ENCODE measurements at regions not wholly inside any gene's neighbourhood (a gene's known extent, or its start where the extent isn't known, plus 50 kb on each side); places are given as distances from the start of the nearest gene placed in this dataset.

GRCh38 chr10:131762789-131763696 lies 137.8 kb upstream of the PPP2R2D start:
- TF ChIP-seq, protein P1, sequence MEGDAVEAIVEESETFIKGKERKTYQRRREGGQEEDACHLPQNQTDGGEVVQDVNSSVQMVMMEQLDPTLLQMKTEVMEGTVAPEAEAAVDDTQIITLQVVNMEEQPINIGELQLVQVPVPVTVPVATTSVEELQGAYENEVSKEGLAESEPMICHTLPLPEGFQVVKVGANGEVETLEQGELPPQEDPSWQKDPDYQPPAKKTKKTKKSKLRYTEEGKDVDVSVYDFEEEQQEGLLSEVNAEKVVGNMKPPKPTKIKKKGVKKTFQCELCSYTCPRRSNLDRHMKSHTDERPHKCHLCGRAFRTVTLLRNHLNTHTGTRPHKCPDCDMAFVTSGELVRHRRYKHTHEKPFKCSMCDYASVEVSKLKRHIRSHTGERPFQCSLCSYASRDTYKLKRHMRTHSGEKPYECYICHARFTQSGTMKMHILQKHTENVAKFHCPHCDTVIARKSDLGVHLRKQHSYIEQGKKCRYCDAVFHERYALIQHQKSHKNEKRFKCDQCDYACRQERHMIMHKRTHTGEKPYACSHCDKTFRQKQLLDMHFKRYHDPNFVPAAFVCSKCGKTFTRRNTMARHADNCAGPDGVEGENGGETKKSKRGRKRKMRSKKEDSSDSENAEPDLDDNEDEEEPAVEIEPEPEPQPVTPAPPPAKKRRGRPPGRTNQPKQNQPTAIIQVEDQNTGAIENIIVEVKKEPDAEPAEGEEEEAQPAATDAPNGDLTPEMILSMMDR (IDR thresholded peaks at IDR 0.05; ENCODE audit: extremely low read depth in 1 of 2, insufficient read depth in 1 of 2, low read depth in 1 of 2, low read length in 2 of 2): no peak
- TF ChIP-seq EZH2 (IDR thresholded peaks at IDR 0.05; ENCODE audit: borderline replicate concordance, low read depth, low read length, severe bottlenecking) (no peak), POLR2A (IDR thresholded peaks at IDR 0.05; ENCODE audit: low read depth, low read length) (no peak), JUN (IDR thresholded peaks at IDR 0.05; ENCODE audit: borderline replicate concordance, insufficient read depth, insufficient read length, low read depth) (no peak), POLR2AphosphoS5 (IDR thresholded peaks at IDR 0.05; ENCODE audit: insufficient read depth, low read depth, low read length) (no peak), MYC (IDR thresholded peaks at IDR 0.05; ENCODE audit: low read depth, low read length) (no peak), FOS (IDR thresholded peaks at IDR 0.05; ENCODE audit: borderline replicate concordance, insufficient read depth, low read length) (no peak)
- TF ChIP-seq, protein P2, sequence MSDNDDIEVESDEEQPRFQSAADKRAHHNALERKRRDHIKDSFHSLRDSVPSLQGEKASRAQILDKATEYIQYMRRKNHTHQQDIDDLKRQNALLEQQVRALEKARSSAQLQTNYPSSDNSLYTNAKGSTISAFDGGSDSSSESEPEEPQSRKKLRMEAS (IDR thresholded peaks at IDR 0.05; ENCODE audit: insufficient read depth, insufficient read length): no peak
